Retinal pigment epithelial cell (primary cell): ENCODE measurements at regions not wholly inside any gene's neighbourhood (a gene's known extent, or its start where the extent isn't known, plus 50 kb on each side); places are given as distances from the start of the nearest gene placed in this dataset.

ENCODE experiments used
- DNase-seq: peaks from one replicate; pipeline ENCODE4 v3.0.0-alpha.2; 2010; ENCODE audit warnings: low read depth
- H3K4me3 ChIP-seq: 2 replicates; pipeline ENCODE4 v1.5.1; 2011; ENCODE audit warnings: mild to moderate bottlenecking, low read length, control low read depth, moderate library complexity
- CTCF ChIP-seq: conservative IDR thresholded peaks from 2 replicates; pipeline ENCODE4 v1.5.1; 2011; ENCODE audit warnings: low read depth, low read length, control low read depth, inconsistent platforms

- H3K4me3 ChIP-seq, result no peak overlapping the region
- TF ChIP-seq CTCF, result no peak
- no peak for DNase-seq
These were observed 429.5 kb downstream of the COG6 start for GRCh38 chr13:40084934-40085333.

- H3K4me3 ChIP-seq, result no peak overlapping the region
- DNase-seq, result no peak
- TF ChIP-seq CTCF, result no peak
These were observed 431.9 kb downstream of the COG6 start for GRCh38 chr13:40087091-40088002.

GRCh38 chr13:40094056-40094455, 438.6 kb downstream of the COG6 start:
- TF ChIP-seq CTCF, result no peak
- H3K4me3 ChIP-seq, result no peak overlapping the region
- no peak for DNase-seq

- DNase-seq, result no peak
- H3K4me3 ChIP-seq, result no peak overlapping the region
- no peak for TF ChIP-seq CTCF
These were observed 440.4 kb downstream of the COG6 start for GRCh38 chr13:40095695-40096356.

GRCh38 chr13:40096357-40096901, 441.0 kb downstream of the COG6 start:
- TF ChIP-seq CTCF, result no peak
- no peak overlapping the region for H3K4me3 ChIP-seq
- no peak for DNase-seq

- no peak overlapping the region for H3K4me3 ChIP-seq
- DNase-seq, result no peak
- no peak for TF ChIP-seq CTCF
These were observed 442.8 kb downstream of the COG6 start for GRCh38 chr13:40098246-40098645.
